ENCODE measurements at regions not wholly inside any gene's neighbourhood (a gene's known extent, or its start where the extent isn't known, plus 50 kb on each side); places are given as distances from the start of the nearest gene placed in this dataset.

DNA sequence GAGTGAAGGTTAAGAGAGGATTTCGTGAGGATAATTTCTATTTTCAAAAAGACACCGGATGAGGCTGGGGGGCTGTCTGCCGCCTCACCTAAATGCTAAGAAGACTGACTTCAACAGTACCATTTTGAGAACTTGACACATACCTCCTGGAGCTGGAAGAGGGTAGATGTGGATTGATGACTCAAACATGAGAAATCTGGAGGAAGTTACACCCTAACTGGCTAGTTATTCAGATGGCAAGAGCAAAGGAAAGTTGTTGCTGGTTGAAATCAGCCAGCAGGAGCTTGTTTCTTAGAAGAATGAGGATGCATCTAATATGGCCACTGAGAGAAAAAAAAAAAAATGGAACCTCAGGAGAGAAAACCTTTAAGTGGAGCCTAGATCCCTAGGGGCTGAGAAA lies 76.2 kb upstream of the KIAA1217 start:
- TF ChIP-seq, protein P1, sequence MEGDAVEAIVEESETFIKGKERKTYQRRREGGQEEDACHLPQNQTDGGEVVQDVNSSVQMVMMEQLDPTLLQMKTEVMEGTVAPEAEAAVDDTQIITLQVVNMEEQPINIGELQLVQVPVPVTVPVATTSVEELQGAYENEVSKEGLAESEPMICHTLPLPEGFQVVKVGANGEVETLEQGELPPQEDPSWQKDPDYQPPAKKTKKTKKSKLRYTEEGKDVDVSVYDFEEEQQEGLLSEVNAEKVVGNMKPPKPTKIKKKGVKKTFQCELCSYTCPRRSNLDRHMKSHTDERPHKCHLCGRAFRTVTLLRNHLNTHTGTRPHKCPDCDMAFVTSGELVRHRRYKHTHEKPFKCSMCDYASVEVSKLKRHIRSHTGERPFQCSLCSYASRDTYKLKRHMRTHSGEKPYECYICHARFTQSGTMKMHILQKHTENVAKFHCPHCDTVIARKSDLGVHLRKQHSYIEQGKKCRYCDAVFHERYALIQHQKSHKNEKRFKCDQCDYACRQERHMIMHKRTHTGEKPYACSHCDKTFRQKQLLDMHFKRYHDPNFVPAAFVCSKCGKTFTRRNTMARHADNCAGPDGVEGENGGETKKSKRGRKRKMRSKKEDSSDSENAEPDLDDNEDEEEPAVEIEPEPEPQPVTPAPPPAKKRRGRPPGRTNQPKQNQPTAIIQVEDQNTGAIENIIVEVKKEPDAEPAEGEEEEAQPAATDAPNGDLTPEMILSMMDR (conservative IDR thresholded peaks at IDR 0.05): no peak
- TF ChIP-seq ZFX (IDR thresholded peaks at IDR 0.05): no peak

DNA sequence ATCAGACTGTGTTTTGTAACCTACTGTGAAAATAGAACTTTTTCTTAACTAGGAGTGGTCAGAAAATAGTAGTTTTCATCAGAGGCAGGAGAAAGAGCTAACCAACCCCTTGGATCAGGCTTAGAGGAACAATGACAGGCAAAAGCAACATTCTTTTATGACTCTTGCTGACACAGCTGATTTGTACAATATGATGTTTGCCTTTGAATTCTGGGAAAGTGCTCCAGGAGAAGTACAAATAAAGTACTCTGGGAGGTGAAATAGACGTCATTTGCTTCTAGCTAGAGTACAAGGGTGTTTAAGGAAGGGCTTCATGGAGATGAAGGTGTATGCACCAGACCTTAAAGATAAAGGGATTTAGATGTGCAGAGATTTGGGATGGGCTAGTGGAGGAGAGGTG lies 75.1 kb upstream of the KIAA1217 start:
- H3K27ac ChIP-seq: no peak overlapping the region
- TF ChIP-seq, protein P1 (conservative IDR thresholded peaks at IDR 0.05): no peak
- no peak for TF ChIP-seq ZFX (IDR thresholded peaks at IDR 0.05)

More for the DNA sequence above, 76.2 kb upstream of the KIAA1217 start:
- H3K27ac ChIP-seq: no peak overlapping the region

DNA sequence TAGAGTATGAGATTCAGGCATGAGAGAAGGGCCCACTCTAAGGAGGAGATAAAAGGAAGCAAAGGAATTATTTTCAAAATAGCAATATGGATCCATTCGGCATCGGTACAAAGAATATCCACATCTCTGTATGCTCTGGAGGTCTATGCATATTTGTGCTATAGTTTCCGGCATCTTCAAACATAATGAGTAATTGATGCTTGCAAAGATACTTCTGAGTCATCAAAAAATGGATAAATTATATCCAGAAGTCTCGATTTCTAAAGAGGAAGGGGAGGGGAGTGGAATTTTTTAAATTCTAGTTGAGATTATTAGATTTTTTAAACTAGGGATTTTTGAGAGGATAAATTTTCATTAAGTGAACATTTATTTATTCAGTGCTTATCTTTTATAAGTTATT lies 72.9 kb upstream of the KIAA1217 start:
- H3K27ac ChIP-seq: no peak overlapping the region
- TF ChIP-seq ZFX (IDR thresholded peaks at IDR 0.05): no peak
- TF ChIP-seq, protein P1 (conservative IDR thresholded peaks at IDR 0.05): no peak

DNA sequence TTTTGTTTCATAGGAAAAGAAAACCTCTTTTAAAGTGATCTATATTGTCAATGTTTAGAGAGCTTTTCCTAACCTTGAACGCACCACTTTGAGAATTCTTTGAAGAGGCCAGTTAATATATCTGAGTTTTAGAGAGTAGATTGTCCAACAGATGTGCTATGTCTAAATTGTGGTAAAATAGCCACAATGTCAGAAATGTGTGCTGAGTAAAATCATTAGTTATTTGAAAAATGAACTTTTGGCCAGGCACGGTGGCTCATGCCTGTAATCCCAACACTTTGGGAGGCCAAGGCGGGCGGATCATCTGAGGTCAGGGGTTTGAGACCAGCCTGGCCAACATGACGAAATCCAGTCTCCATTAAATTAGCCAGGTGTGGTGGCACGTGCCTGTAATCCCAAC lies 61.6 kb upstream of the KIAA1217 start:
- H3K27ac ChIP-seq: no peak overlapping the region
- TF ChIP-seq, protein P1 (conservative IDR thresholded peaks at IDR 0.05): no peak
- no peak for TF ChIP-seq ZFX (IDR thresholded peaks at IDR 0.05)

DNA sequence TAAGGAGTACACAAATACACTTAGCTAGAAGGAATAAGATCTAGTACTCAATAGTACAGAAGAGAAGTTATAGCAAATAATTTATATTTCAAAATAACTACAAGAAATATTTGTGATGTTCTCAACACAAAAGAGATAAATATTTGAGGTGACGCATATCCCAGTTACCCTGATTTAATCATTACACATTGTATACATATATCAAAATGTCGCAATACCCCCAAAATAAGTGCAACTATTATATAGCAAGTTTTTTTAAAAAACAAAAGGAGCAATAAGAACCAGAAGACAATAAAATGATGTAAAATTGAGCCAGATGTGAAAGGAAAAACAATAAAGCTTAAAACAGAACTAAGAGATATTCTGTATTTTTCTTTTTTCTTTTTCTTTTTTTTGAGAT lies 59.3 kb upstream of the KIAA1217 start:
- TF ChIP-seq ZFX (IDR thresholded peaks at IDR 0.05): no peak
- TF ChIP-seq, protein P1 (conservative IDR thresholded peaks at IDR 0.05): no peak
- H3K27ac ChIP-seq: no peak overlapping the region

DNA sequence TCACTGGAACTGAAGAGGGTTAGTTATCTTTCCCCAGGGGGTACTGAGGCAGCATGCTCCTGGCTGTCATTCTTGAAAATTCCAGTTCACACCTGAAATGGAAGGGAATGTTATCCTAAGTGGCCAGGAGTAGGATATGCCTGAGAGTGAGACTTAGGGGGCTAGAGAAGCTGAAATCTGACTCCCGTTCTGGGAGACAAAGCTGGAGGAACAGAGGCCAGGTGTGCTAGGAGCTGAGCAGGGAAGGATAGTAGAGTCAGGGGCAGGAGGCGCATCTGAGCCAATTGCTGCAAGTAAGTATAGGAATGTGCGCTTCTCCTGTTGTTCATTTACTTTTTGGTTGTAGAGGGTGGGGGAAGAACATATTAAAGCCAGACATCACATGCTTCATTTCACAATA lies 58.1 kb upstream of the KIAA1217 start:
- no peak overlapping the region for H3K27ac ChIP-seq
- TF ChIP-seq ZFX (IDR thresholded peaks at IDR 0.05): no peak
- TF ChIP-seq, protein P1 (conservative IDR thresholded peaks at IDR 0.05): no peak

DNA sequence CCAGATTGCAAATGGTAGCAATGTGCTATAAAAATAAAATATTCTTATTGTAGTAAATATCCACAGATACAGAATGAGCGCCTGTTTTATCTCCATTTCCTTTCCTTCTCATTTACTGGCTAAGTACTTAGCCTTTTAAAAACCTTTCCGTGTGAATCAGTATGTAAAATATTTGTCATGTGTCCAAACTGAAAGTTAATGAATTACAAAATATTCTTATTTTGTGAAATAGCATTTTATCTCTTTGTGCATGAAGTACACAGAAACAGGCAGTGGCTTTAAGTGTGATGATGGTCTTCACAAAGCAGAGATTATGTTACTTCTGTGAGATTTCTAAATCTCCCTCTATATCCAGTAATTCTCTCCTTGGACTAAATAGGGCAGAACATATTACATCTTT lies 56.7 kb upstream of the KIAA1217 start:
- TF ChIP-seq ZFX (IDR thresholded peaks at IDR 0.05): no peak
- TF ChIP-seq, protein P1 (conservative IDR thresholded peaks at IDR 0.05): no peak
- no peak overlapping the region for H3K27ac ChIP-seq

Measured in C4-2B (cell line).